ENCODE measurements at regions not wholly inside any gene's neighbourhood (a gene's known extent, or its start where the extent isn't known, plus 50 kb on each side); places are given as distances from the start of the nearest gene placed in this dataset.
"Not testable (repeated sequence)": the region's sequence is repeated elsewhere in the genome, so short reads cannot be mapped to it uniquely, and the experiment has no call there.

GRCh38 chr1:196070940-196071339, 537.3 kb downstream of the KCNT2 start:
- Histone ChIP-seq H3K27ac (ENCODE audit: low read depth in 1 of 2, low read length in 1 of 2) (no peak overlapping the region), H3K9me3 (ENCODE audit: control insufficient read depth in 2 of 2, insufficient read depth in 1 of 2, low read length in 1 of 2) (no peaks in the 10 kb centered on the region), H3K4me1 (ENCODE audit: control insufficient read depth in 2 of 2, insufficient read depth in 2 of 2, low read length in 2 of 2) (no peaks in the 10 kb centered on the region), H3K27me3 (ENCODE audit: control insufficient read depth in 2 of 2, insufficient read depth in 1 of 2, low read length in 1 of 2) (no peaks in the 10 kb centered on the region), H3K4me3 (ENCODE audit: low read length in 2 of 2) (no peak overlapping the region), H3K36me3 (ENCODE audit: control insufficient read depth in 2 of 2, insufficient read depth in 2 of 2, low read length in 1 of 2) (no peaks in the 10 kb centered on the region)
- no peak for DNase-seq (ENCODE audit: low read depth in 6 of 9, low spot score in 9 of 9)
- 76% methylated on average over 2 of the region's 2 CpGs for WGBS

DNA sequence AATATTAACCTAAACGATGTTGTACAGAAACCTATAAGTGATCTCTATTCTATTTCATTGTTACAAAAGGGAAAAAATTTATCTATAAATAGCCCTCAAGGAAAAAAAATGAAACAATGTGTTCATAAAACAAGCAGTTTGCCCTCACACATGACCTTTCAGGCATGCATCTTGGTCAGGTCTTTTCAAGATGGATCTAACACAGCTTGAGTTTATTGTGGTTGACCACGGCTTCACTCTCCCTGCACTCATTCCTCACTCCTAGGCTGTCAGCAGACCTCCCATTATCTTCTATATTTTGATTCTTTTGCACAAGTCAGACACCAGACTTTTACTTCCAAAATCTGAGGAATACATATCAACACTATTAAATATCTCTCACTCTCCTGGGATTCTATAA, 544.3 kb downstream of the KCNT2 start:
- no peaks in the 10 kb centered on the region for H3K27me3 ChIP-seq (ENCODE audit: control insufficient read depth in 2 of 2, insufficient read depth in 1 of 2, low read length in 1 of 2)
- H3K27ac ChIP-seq (ENCODE audit: low read depth in 1 of 2, low read length in 1 of 2) = no peak overlapping the region
- no peaks in the 10 kb centered on the region for H3K36me3 ChIP-seq (ENCODE audit: control insufficient read depth in 2 of 2, insufficient read depth in 2 of 2, low read length in 1 of 2)
- no peak for DNase-seq (ENCODE audit: low read depth in 6 of 9, low spot score in 9 of 9)
- H3K4me3 ChIP-seq (ENCODE audit: low read length in 2 of 2) = no peak overlapping the region
- WGBS = 81% methylated on average over 2 of the region's 2 CpGs
- no peaks in the 10 kb centered on the region for H3K4me1 ChIP-seq (ENCODE audit: control insufficient read depth in 2 of 2, insufficient read depth in 2 of 2, low read length in 2 of 2)
- H3K9me3 ChIP-seq (ENCODE audit: control insufficient read depth in 2 of 2, insufficient read depth in 1 of 2, low read length in 1 of 2) = no peaks in the 10 kb centered on the region

DNA sequence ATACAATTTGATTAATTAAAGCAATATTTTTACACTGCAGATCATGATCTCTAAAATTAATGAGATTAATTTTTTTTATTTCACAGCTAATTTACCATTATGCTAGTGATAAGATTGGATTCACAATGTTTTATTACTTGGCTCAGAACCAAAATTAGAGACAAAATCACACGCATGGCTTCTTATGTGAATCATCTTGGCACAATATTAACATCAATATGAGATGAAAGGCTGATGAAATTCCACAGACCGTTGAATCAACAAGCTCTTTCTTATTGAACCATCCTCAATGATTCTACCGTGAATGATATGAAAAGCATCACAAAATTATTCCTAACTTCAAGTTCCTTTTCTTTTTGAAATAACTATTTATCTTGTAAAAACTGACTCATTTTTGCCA, 544.9 kb downstream of the KCNT2 start:
- Histone ChIP-seq H3K27ac (ENCODE audit: low read depth in 1 of 2, low read length in 1 of 2) (no peak overlapping the region), H3K27me3 (ENCODE audit: control insufficient read depth in 2 of 2, insufficient read depth in 1 of 2, low read length in 1 of 2) (no peaks in the 10 kb centered on the region), H3K9me3 (ENCODE audit: control insufficient read depth in 2 of 2, insufficient read depth in 1 of 2, low read length in 1 of 2) (no peaks in the 10 kb centered on the region), H3K4me1 (ENCODE audit: control insufficient read depth in 2 of 2, insufficient read depth in 2 of 2, low read length in 2 of 2) (no peaks in the 10 kb centered on the region), H3K36me3 (ENCODE audit: control insufficient read depth in 2 of 2, insufficient read depth in 2 of 2, low read length in 1 of 2) (no peaks in the 10 kb centered on the region), H3K4me3 (ENCODE audit: low read length in 2 of 2) (no peak overlapping the region)
- WGBS = 91% methylated on average over 3 of the region's 3 CpGs
- no peak for DNase-seq (ENCODE audit: low read depth in 6 of 9, low spot score in 9 of 9)

DNA sequence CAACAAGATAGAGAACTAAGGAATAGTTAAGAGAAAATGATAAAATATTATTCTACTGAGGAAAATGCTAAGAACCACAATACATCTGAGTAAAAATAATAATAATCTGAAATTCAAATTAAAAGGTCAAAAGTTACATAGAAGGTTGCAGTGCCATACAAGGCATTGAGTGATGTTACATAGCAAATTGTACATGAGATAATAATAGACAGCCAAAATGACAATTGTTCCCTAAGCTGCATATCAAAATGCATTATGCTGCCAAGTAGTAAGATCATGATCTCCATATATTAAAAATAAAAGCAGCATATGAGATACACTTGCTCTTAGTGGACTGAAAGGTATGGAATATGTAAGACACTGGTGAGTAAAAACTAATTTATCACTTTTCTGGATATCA, 547.7 kb downstream of the KCNT2 start:
- no peaks in the 10 kb centered on the region for H3K4me1 ChIP-seq (ENCODE audit: control insufficient read depth in 2 of 2, insufficient read depth in 2 of 2, low read length in 2 of 2)
- no peaks in the 10 kb centered on the region for H3K36me3 ChIP-seq (ENCODE audit: control insufficient read depth in 2 of 2, insufficient read depth in 2 of 2, low read length in 1 of 2)
- H3K27me3 ChIP-seq (ENCODE audit: control insufficient read depth in 2 of 2, insufficient read depth in 1 of 2, low read length in 1 of 2) = no peaks in the 10 kb centered on the region
- H3K9me3 ChIP-seq (ENCODE audit: control insufficient read depth in 2 of 2, insufficient read depth in 1 of 2, low read length in 1 of 2) = no peaks in the 10 kb centered on the region
- H3K4me3 ChIP-seq (ENCODE audit: low read length in 2 of 2) = no peak overlapping the region
- DNase-seq (ENCODE audit: low read depth in 6 of 9, low spot score in 9 of 9) = no peak
- H3K27ac ChIP-seq (ENCODE audit: low read depth in 1 of 2, low read length in 1 of 2) = no peak overlapping the region

GRCh38 chr1:196059210-196059609, 549.0 kb downstream of the KCNT2 start:
- no peak for DNase-seq (ENCODE audit: low read depth in 6 of 9, low spot score in 9 of 9)
- H3K36me3 ChIP-seq (ENCODE audit: control insufficient read depth in 2 of 2, insufficient read depth in 2 of 2, low read length in 1 of 2) = no peaks in the 10 kb centered on the region
- no peak overlapping the region for H3K4me3 ChIP-seq (ENCODE audit: low read length in 2 of 2)
- no peaks in the 10 kb centered on the region for H3K4me1 ChIP-seq (ENCODE audit: control insufficient read depth in 2 of 2, insufficient read depth in 2 of 2, low read length in 2 of 2)
- H3K9me3 ChIP-seq (ENCODE audit: control insufficient read depth in 2 of 2, insufficient read depth in 1 of 2, low read length in 1 of 2) = no peaks in the 10 kb centered on the region
- H3K27me3 ChIP-seq (ENCODE audit: control insufficient read depth in 2 of 2, insufficient read depth in 1 of 2, low read length in 1 of 2) = no peaks in the 10 kb centered on the region
- H3K27ac ChIP-seq (ENCODE audit: low read depth in 1 of 2, low read length in 1 of 2) = no peak overlapping the region

DNA sequence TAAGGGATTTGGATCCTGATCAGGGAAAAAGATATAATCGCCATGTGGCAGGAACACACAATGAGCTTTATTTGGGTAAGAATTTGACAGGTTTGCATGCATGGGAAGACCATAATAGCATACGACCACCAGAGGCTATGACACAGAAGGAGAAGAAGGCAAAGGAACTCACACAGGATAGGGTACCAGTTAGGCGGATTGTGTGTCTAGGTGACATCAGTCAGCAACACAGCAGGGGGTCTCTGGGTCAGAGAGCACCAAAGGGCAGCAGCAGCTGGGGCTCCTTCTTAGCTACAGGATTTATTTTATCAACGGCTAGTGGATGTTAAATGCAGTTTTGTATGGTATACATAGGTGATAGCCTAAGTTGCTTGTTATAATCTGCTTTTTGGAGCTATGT, 551.3 kb downstream of the KCNT2 start:
- no peak overlapping the region for H3K4me3 ChIP-seq (ENCODE audit: low read length in 2 of 2)
- H3K9me3 ChIP-seq (ENCODE audit: control insufficient read depth in 2 of 2, insufficient read depth in 1 of 2, low read length in 1 of 2) = no peaks in the 10 kb centered on the region
- no peak overlapping the region for H3K27ac ChIP-seq (ENCODE audit: low read depth in 1 of 2, low read length in 1 of 2)
- no peaks in the 10 kb centered on the region for H3K36me3 ChIP-seq (ENCODE audit: control insufficient read depth in 2 of 2, insufficient read depth in 2 of 2, low read length in 1 of 2)
- DNase-seq (ENCODE audit: low read depth in 6 of 9, low spot score in 9 of 9) = no peak
- H3K27me3 ChIP-seq (ENCODE audit: control insufficient read depth in 2 of 2, insufficient read depth in 1 of 2, low read length in 1 of 2) = no peaks in the 10 kb centered on the region
- WGBS = 91% methylated on average over 4 of the region's 4 CpGs
- no peaks in the 10 kb centered on the region for H3K4me1 ChIP-seq (ENCODE audit: control insufficient read depth in 2 of 2, insufficient read depth in 2 of 2, low read length in 2 of 2)

GRCh38 chr1:196049407-196049806, 558.8 kb downstream of the KCNT2 start:
- Histone ChIP-seq H3K4me3 (ENCODE audit: low read length in 2 of 2) (no peak overlapping the region), H3K27me3 (ENCODE audit: control insufficient read depth in 2 of 2, insufficient read depth in 1 of 2, low read length in 1 of 2) (no peaks in the 10 kb centered on the region), H3K27ac (ENCODE audit: low read depth in 1 of 2, low read length in 1 of 2) (no peak overlapping the region), H3K9me3 (ENCODE audit: control insufficient read depth in 2 of 2, insufficient read depth in 1 of 2, low read length in 1 of 2) (no peaks in the 10 kb centered on the region), H3K36me3 (ENCODE audit: control insufficient read depth in 2 of 2, insufficient read depth in 2 of 2, low read length in 1 of 2) (no peaks in the 10 kb centered on the region), H3K4me1 (ENCODE audit: control insufficient read depth in 2 of 2, insufficient read depth in 2 of 2, low read length in 2 of 2) (no peaks in the 10 kb centered on the region)
- WGBS = 96% methylated on average over 2 of the region's 2 CpGs
- DNase-seq (ENCODE audit: low read depth in 6 of 9, low spot score in 9 of 9) = no peak

- Histone ChIP-seq H3K27me3 (ENCODE audit: control insufficient read depth in 2 of 2, insufficient read depth in 1 of 2, low read length in 1 of 2) (no peaks in the 10 kb centered on the region), H3K9me3 (ENCODE audit: control insufficient read depth in 2 of 2, insufficient read depth in 1 of 2, low read length in 1 of 2) (no peaks in the 10 kb centered on the region), H3K4me1 (ENCODE audit: control insufficient read depth in 2 of 2, insufficient read depth in 2 of 2, low read length in 2 of 2) (no peaks in the 10 kb centered on the region), H3K27ac (ENCODE audit: low read depth in 1 of 2, low read length in 1 of 2) (no peak overlapping the region), H3K4me3 (ENCODE audit: low read length in 2 of 2) (no peak overlapping the region), H3K36me3 (ENCODE audit: control insufficient read depth in 2 of 2, insufficient read depth in 2 of 2, low read length in 1 of 2) (no peaks in the 10 kb centered on the region)
- WGBS = 91% methylated on average over 2 of the region's 2 CpGs
- no peak for DNase-seq (ENCODE audit: low read depth in 6 of 9, low spot score in 9 of 9)
Observed at GRCh38 chr1:196043268-196043667, 565.0 kb downstream of the KCNT2 start.

- H3K4me3 ChIP-seq (ENCODE audit: low read length in 2 of 2) = no peak overlapping the region
Observed at GRCh38 chr1:196034080-196034706, 574.0 kb downstream of the KCNT2 start.

GRCh38 chr1:196031387-196031786, 576.9 kb downstream of the KCNT2 start:
- not testable (repeated sequence) for H3K4me1 ChIP-seq (ENCODE audit: control insufficient read depth in 2 of 2, insufficient read depth in 2 of 2, low read length in 2 of 2); H3K9me3 ChIP-seq (ENCODE audit: control insufficient read depth in 2 of 2, insufficient read depth in 1 of 2, low read length in 1 of 2); DNase-seq (ENCODE audit: low read depth in 6 of 9, low spot score in 9 of 9); H3K36me3 ChIP-seq (ENCODE audit: control insufficient read depth in 2 of 2, insufficient read depth in 2 of 2, low read length in 1 of 2); H3K4me3 ChIP-seq (ENCODE audit: low read length in 2 of 2); H3K27ac ChIP-seq (ENCODE audit: low read depth in 1 of 2, low read length in 1 of 2); H3K27me3 ChIP-seq (ENCODE audit: control insufficient read depth in 2 of 2, insufficient read depth in 1 of 2, low read length in 1 of 2)
- 85% methylated on average over 2 of the region's 2 CpGs for WGBS

More at GRCh38 chr1:196034080-196034706, 574.0 kb downstream of the KCNT2 start:
- WGBS = 47% methylated on average over 6 of the region's 6 CpGs
- H3K36me3 ChIP-seq (ENCODE audit: control insufficient read depth in 2 of 2, insufficient read depth in 2 of 2, low read length in 1 of 2) = no peaks in the 10 kb centered on the region
- H3K4me1 ChIP-seq (ENCODE audit: control insufficient read depth in 2 of 2, insufficient read depth in 2 of 2, low read length in 2 of 2) = no peaks in the 10 kb centered on the region
- no peak for DNase-seq (ENCODE audit: low read depth in 6 of 9, low spot score in 9 of 9)
- no peaks in the 10 kb centered on the region for H3K9me3 ChIP-seq (ENCODE audit: control insufficient read depth in 2 of 2, insufficient read depth in 1 of 2, low read length in 1 of 2)
- no peak overlapping the region for H3K27ac ChIP-seq (ENCODE audit: low read depth in 1 of 2, low read length in 1 of 2)
- no peaks in the 10 kb centered on the region for H3K27me3 ChIP-seq (ENCODE audit: control insufficient read depth in 2 of 2, insufficient read depth in 1 of 2, low read length in 1 of 2)
